ENCODE measurements at regions not wholly inside any gene's neighbourhood (a gene's known extent, or its start where the extent isn't known, plus 50 kb on each side); places are given as distances from the start of the nearest gene placed in this dataset.

DNA sequence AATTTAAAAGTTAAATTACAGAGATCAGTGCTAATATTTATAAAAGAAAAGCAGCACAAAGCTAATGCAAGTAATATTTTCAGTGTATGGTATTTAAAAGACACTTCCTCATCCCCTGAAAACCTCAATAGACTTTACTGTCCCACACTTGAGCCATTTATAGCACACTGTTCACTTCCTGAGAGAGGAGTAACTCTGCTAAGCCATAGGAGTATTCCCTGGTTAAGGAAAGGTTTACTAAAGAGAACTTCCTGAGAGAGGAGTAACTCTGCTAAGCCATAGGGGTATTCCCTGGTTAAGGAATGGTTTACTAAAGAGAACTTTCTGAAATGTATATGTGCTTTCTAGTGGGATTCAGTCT lies 159.4 kb downstream of the NHLRC3 start:
- no peak for TF ChIP-seq EP300 (IDR thresholded peaks at IDR 0.05)
- TF ChIP-seq POLR2A (IDR thresholded peaks at IDR 0.05) = no peak
- TF ChIP-seq, protein P1, sequence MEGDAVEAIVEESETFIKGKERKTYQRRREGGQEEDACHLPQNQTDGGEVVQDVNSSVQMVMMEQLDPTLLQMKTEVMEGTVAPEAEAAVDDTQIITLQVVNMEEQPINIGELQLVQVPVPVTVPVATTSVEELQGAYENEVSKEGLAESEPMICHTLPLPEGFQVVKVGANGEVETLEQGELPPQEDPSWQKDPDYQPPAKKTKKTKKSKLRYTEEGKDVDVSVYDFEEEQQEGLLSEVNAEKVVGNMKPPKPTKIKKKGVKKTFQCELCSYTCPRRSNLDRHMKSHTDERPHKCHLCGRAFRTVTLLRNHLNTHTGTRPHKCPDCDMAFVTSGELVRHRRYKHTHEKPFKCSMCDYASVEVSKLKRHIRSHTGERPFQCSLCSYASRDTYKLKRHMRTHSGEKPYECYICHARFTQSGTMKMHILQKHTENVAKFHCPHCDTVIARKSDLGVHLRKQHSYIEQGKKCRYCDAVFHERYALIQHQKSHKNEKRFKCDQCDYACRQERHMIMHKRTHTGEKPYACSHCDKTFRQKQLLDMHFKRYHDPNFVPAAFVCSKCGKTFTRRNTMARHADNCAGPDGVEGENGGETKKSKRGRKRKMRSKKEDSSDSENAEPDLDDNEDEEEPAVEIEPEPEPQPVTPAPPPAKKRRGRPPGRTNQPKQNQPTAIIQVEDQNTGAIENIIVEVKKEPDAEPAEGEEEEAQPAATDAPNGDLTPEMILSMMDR (IDR thresholded peaks at IDR 0.05) = no peak
